ENCODE measurements at regions not wholly inside any gene's neighbourhood (a gene's known extent, or its start where the extent isn't known, plus 50 kb on each side); places are given as distances from the start of the nearest gene placed in this dataset.

- TF ChIP-seq CTCF (conservative IDR thresholded peaks at IDR 0.05; ENCODE audit: low read depth, low read length): no peak
- no peak for TF ChIP-seq EZH2 (IDR thresholded peaks at IDR 0.05; ENCODE audit: low read length, unreplicated experiment)
- no peak for TF ChIP-seq EZH2phosphoT487 (IDR thresholded peaks at IDR 0.05; ENCODE audit: borderline replicate concordance, low read length)
Observed at GRCh38 chr6:102187186-102187585, 793.7 kb downstream of the GRIK2 start.
